Breast epithelium (tissue), 4 donors: ENCODE measurements at regions not wholly inside any gene's neighbourhood (a gene's known extent, or its start where the extent isn't known, plus 50 kb on each side); places are given as distances from the start of the nearest gene placed in this dataset.

Experiments used
- DNase-seq, 2 donors: peaks; one replicate each; pipeline ENCODE4 v3.0.0-alpha.2; 2019; ENCODE audit warnings: low spot score in 2 of 2
- H3K27ac ChIP-seq, 2 donors: fragments of 200-600 bp; sonication (generic) in 1 of 2; one replicate each; pipeline ENCODE4 v1.5.1; 2016 to 2019; ENCODE audit warnings: mild to moderate bottlenecking in 1 of 2
- H3K27me3 ChIP-seq, 2 donors: fragments of 200-600 bp; sonication (generic) in 1 of 2; one replicate each; pipeline versions ENCODE4 v1.5.1 to v1.6.0; 2017 to 2019; ENCODE audit warnings: control low read depth in 1 of 2, mild to moderate bottlenecking in 1 of 2
- H3K36me3 ChIP-seq: fragments of 200-600 bp; one replicate; pipeline ENCODE4 v1.5.1; 2019
- H3K4me1 ChIP-seq, 2 donors: fragments of 200-600 bp; sonication (generic); one replicate each; pipeline ENCODE4 v1.5.1; 2016 to 2019; ENCODE audit warnings: control low read depth in 1 of 2
- H3K4me3 ChIP-seq, 3 donors: fragments of 200-600 bp; sonication (generic); 1 replicate in 2 of 3; 2 replicates in 1 of 3; pipeline ENCODE4 v1.5.1; 2016 to 2019; ENCODE audit warnings: mild to moderate bottlenecking in 3 of 3, moderate library complexity in 2 of 3
- H3K9me3 ChIP-seq, 2 donors: fragments of 200-600 bp; sonication (generic) in 1 of 2; one replicate each; pipeline ENCODE4 v1.5.1; 2016 to 2019; ENCODE audit warnings: control low read depth in 1 of 2
- POLR2A ChIP-seq: fragments of 450-650 bp; IDR thresholded peaks from one replicate; pipeline ENCODE4 v1.6.1; 2016; ENCODE audit warnings: antibody characterized with exemption, mild to moderate bottlenecking, moderate library complexity
- POLR2AphosphoS5 ChIP-seq, 3 donors: sonication (generic); formaldehyde crosslinking; IDR thresholded peaks; one replicate each; pipeline ENCODE4 v1.6.1; 2017; ENCODE audit warnings: antibody characterized with exemption in 3 of 3
- intact Hi-C: fragments of 100-400 bp; cut with DNase I; formaldehyde crosslinking; loops from one replicate; pipeline ENCODE4 v1.15.1; 2023; ENCODE audit warnings: low total_unique reads
- TF ChIP-seq, protein P1 (sequence below), 3 donors: fragments of 450-650 bp; IDR thresholded peaks; one replicate each; pipeline ENCODE4 v1.5.1; 2016 to 2017; ENCODE audit warnings: antibody characterized with exemption in 3 of 3, mild to moderate bottlenecking in 3 of 3, moderate library complexity in 3 of 3

- DNase-seq, result no peak
- intact Hi-C loops, result no loop called here
- H3K27me3 ChIP-seq, result peaks cover 0 to 22% of the 10 kb centered on the region in 2 donors
- H3K4me1 ChIP-seq, result no peaks in the 10 kb centered on the region
- H3K9me3 ChIP-seq, result peaks cover 0 to 19% of the 10 kb centered on the region in 2 donors
- H3K27ac ChIP-seq, result no peak overlapping the region
- no peak overlapping the region for H3K4me3 ChIP-seq
- no peak for TF ChIP-seq POLR2A
- TF ChIP-seq, protein P1, sequence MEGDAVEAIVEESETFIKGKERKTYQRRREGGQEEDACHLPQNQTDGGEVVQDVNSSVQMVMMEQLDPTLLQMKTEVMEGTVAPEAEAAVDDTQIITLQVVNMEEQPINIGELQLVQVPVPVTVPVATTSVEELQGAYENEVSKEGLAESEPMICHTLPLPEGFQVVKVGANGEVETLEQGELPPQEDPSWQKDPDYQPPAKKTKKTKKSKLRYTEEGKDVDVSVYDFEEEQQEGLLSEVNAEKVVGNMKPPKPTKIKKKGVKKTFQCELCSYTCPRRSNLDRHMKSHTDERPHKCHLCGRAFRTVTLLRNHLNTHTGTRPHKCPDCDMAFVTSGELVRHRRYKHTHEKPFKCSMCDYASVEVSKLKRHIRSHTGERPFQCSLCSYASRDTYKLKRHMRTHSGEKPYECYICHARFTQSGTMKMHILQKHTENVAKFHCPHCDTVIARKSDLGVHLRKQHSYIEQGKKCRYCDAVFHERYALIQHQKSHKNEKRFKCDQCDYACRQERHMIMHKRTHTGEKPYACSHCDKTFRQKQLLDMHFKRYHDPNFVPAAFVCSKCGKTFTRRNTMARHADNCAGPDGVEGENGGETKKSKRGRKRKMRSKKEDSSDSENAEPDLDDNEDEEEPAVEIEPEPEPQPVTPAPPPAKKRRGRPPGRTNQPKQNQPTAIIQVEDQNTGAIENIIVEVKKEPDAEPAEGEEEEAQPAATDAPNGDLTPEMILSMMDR (IDR thresholded peaks at IDR 0.05), result no peak
- no peak for TF ChIP-seq POLR2AphosphoS5 (IDR thresholded peaks at IDR 0.05)
- no peaks in the 10 kb centered on the region for H3K36me3 ChIP-seq
Observed at GRCh38 chrX:20591246-20591645, 324.5 kb upstream of the RPS6KA3 start.

GRCh38 chrX:20585782-20586181 lies 319.1 kb upstream of the RPS6KA3 start:
- no peak overlapping the region for H3K4me3 ChIP-seq
- intact Hi-C loops, result no loop called here
- TF ChIP-seq POLR2AphosphoS5 (IDR thresholded peaks at IDR 0.05) (no peak), POLR2A (no peak)
- TF ChIP-seq, protein P1 (IDR thresholded peaks at IDR 0.05), result no peak
- no peak for DNase-seq
- H3K27ac ChIP-seq, result no peak overlapping the region
- H3K36me3 ChIP-seq, result no peaks in the 10 kb centered on the region
- H3K4me1 ChIP-seq, result no peaks in the 10 kb centered on the region
- no peaks in the 10 kb centered on the region for H3K27me3 ChIP-seq
- peaks cover 0 to 19% of the 10 kb centered on the region in 2 donors for H3K9me3 ChIP-seq

GRCh38 chrX:20571611-20572010 lies 304.9 kb upstream of the RPS6KA3 start:
- Histone ChIP-seq H3K9me3 (no peaks in the 10 kb centered on the region), H3K4me1 (no peaks in the 10 kb centered on the region), H3K36me3 (no peaks in the 10 kb centered on the region), H3K27me3 (peaks cover 0 to 7% of the 10 kb centered on the region in 2 donors), H3K27ac (no peak overlapping the region), H3K4me3 (no peak overlapping the region)
- DNase-seq, result no peak
- intact Hi-C loops, result no loop called here
- TF ChIP-seq POLR2A (no peak), POLR2AphosphoS5 (IDR thresholded peaks at IDR 0.05) (no peak)
- TF ChIP-seq, protein P1 (IDR thresholded peaks at IDR 0.05), result no peak

- DNase-seq, result no peak
- Histone ChIP-seq H3K36me3 (no peaks in the 10 kb centered on the region), H3K27me3 (peaks cover 0 to 11% of the 10 kb centered on the region in 2 donors), H3K27ac (no peak overlapping the region), H3K4me3 (no peak overlapping the region), H3K4me1 (no peaks in the 10 kb centered on the region), H3K9me3 (no peaks in the 10 kb centered on the region)
- TF ChIP-seq POLR2A, result no peak
- intact Hi-C loops, result no loop called here
Observed at GRCh38 chrX:20567108-20567507, 300.4 kb upstream of the RPS6KA3 start.

DNA sequence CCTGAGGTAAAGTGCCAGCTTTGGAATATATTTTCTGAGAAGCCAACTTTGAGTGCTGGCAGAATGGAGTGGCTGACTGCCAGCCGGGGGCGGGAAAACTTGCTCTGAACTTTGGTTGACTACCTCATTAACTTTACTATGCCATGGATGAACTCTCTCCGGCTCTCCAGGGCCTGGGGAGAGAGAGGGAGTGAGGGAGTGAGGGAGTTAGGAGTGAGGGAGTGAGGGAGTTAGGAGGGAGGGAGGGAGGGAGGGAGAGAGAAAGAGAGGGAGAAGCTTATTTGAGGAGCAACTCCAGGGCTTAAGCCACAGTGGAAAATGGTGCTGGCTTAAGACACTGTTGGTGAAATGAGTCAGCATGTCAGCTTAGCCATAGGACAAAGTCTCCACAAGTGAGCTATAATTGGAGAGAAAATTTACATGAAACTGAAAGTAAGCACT lies 280.9 kb upstream of the RPS6KA3 start:
- no peak for DNase-seq
- TF ChIP-seq POLR2A (no peak), POLR2AphosphoS5 (IDR thresholded peaks at IDR 0.05) (no peak)
- TF ChIP-seq, protein P1 (IDR thresholded peaks at IDR 0.05), result no peak
- no peaks in the 10 kb centered on the region for H3K36me3 ChIP-seq
- peaks cover 0 to 11% of the 10 kb centered on the region in 2 donors for H3K27me3 ChIP-seq
- H3K4me1 ChIP-seq, result no peaks in the 10 kb centered on the region
- no peak overlapping the region for H3K27ac ChIP-seq
- no peak overlapping the region for H3K4me3 ChIP-seq
- intact Hi-C loops, result no loop called here
- H3K9me3 ChIP-seq, result peaks cover 3 to 20% of the 10 kb centered on the region in 2 donors

DNA sequence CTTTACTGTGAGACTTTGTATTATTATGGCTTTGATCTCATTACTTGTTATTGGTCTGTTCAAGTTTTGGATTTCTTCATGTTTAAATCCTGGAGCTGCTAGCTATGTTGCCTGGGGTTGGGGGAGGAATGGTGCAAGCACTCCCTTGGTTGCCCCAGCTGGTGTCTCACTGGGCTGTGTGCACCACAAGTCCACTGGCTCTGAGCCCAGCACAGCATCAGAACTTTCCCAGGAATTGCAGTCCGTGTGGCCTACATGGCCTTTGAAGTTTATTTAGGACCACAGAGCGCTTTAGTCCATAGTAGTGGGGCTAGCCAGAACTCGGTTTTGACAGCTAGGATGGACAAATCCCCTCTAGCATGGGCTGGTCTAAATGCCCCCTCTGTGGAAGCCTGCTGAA lies 278.8 kb upstream of the RPS6KA3 start:
- intact Hi-C loops, result no loop called here
- Histone ChIP-seq H3K4me3 (no peak overlapping the region), H3K36me3 (no peaks in the 10 kb centered on the region), H3K27ac (no peak overlapping the region), H3K4me1 (no peaks in the 10 kb centered on the region), H3K27me3 (peaks cover 0 to 5% of the 10 kb centered on the region in 2 donors), H3K9me3 (peaks cover 11 to 41% of the 10 kb centered on the region in 2 donors)
- no peak for DNase-seq
- TF ChIP-seq POLR2A (no peak), POLR2AphosphoS5 (IDR thresholded peaks at IDR 0.05) (no peak)
- TF ChIP-seq, protein P1 (IDR thresholded peaks at IDR 0.05), result no peak
